Sigmoid colon (tissue), 6 donors: ENCODE measurements at regions not wholly inside any gene's neighbourhood (a gene's known extent, or its start where the extent isn't known, plus 50 kb on each side); places are given as distances from the start of the nearest gene placed in this dataset.

Experiments used
- DNase-seq: peaks from one replicate; pipeline ENCODE4 v3.0.0-alpha.2; 2019
- H3K27ac ChIP-seq, 4 donors: fragments of 200-600 bp; sonication (generic); one replicate each; pipeline ENCODE4 v1.5.1; 2016 to 2019; ENCODE audit warnings: mild to moderate bottlenecking in 1 of 4
- H3K27me3 ChIP-seq, 3 donors: fragments of 200-600 bp; sonication (generic); one replicate each; pipeline ENCODE4 v1.5.1; 2019; ENCODE audit warnings: mild to moderate bottlenecking in 1 of 3
- H3K36me3 ChIP-seq, 4 donors: fragments of 200-600 bp; sonication (generic); one replicate each; pipeline ENCODE4 v1.5.1; 2016 to 2019
- H3K4me1 ChIP-seq, 4 donors: fragments of 200-600 bp; sonication (generic); one replicate each; pipeline ENCODE4 v1.5.1; 2017 to 2019
- H3K4me3 ChIP-seq, 4 donors: fragments of 200-600 bp; sonication (generic); one replicate each; pipeline ENCODE4 v1.5.1; 2017 to 2019; ENCODE audit warnings: mild to moderate bottlenecking in 2 of 4, moderate library complexity in 1 of 4
- H3K9me3 ChIP-seq, 4 donors: fragments of 200-600 bp in 3 of 4; sonication (generic) in 3 of 4; one replicate each; pipeline versions ENCODE4 v1.5.1 to v1.6.1; 2013 to 2019
- CTCF ChIP-seq, 4 experiments: fragments of 450-650 bp in 3 of 4; fragments of 200-600 bp in 1 of 4; IDR thresholded peaks; one replicate each; pipeline ENCODE4 v1.5.1; 2016 to 2019; ENCODE audit warnings: antibody characterized with exemption in 4 of 4, mild to moderate bottlenecking in 3 of 4, moderate library complexity in 2 of 4
- EP300 ChIP-seq, 4 donors: sonication (generic); formaldehyde crosslinking; IDR thresholded peaks; one replicate each; pipeline ENCODE4 v1.6.1; 2017; ENCODE audit warnings: antibody characterized with exemption in 4 of 4
- POLR2A ChIP-seq, 2 donors: fragments of 450-650 bp; IDR thresholded peaks; one replicate each; pipeline ENCODE4 v1.6.1; 2016; ENCODE audit warnings: antibody characterized with exemption in 2 of 2, mild to moderate bottlenecking in 2 of 2, moderate library complexity in 2 of 2
- POLR2AphosphoS5 ChIP-seq, 4 donors: sonication (generic); formaldehyde crosslinking; IDR thresholded peaks; one replicate each; pipeline ENCODE4 v1.6.1; 2017; ENCODE audit warnings: antibody characterized with exemption in 4 of 4
- WGBS, 2 donors: extraction: QIAGEN DNeasy Blood & Tissue Kit; methylation state at CpG; one replicate each; pipeline ENCODE4 v1.1.7; 2013; 5-methylcytosine and 5-hydroxymethylcytosine counted together
- intact Hi-C: fragments of 100-400 bp; cut with DNase I; formaldehyde crosslinking; loops from one replicate; pipeline ENCODE4 v1.15.1; 2023
- donor health status: healthy with polysubstance abuse.
- donor health status: healthy.

- DNase-seq: no peak
- Histone ChIP-seq H3K36me3 (no peaks in the 10 kb centered on the region), H3K27ac (peak overlapping the region in 3 of 4 donors; percentile 3 to 50 (median 16)), H3K4me3 (no peak overlapping the region), H3K4me1 (peaks cover 0 to 23% (median 12%) of the 10 kb centered on the region in 4 donors), H3K9me3 (no peaks in the 10 kb centered on the region), H3K27me3 (no peaks in the 10 kb centered on the region)
- TF ChIP-seq CTCF (IDR thresholded peaks at IDR 0.05): no peak
- TF ChIP-seq POLR2A (IDR thresholded peaks at IDR 0.05): no peak
- TF ChIP-seq EP300 (IDR thresholded peaks at IDR 0.05): no peak
- TF ChIP-seq POLR2AphosphoS5 (IDR thresholded peaks at IDR 0.05): no peak
- intact Hi-C loops: no loop called here
- 64 to 71% methylated on average over 6 of the region's 6 CpGs for WGBS, 2 donors
Measured at GRCh38 chr12:125889742-125890141, 824.5 kb downstream of the AACS start.

GRCh38 chr12:125890366-125890905 lies 825.2 kb downstream of the AACS start:
- Histone ChIP-seq H3K36me3 (no peaks in the 10 kb centered on the region), H3K4me3 (no peak overlapping the region), H3K9me3 (no peaks in the 10 kb centered on the region), H3K27ac (peak overlapping the region in 3 of 4 donors; percentile 3 to 50 (median 16)), H3K27me3 (no peaks in the 10 kb centered on the region), H3K4me1 (peaks cover 0 to 23% (median 12%) of the 10 kb centered on the region in 4 donors)
- no peak for TF ChIP-seq POLR2A (IDR thresholded peaks at IDR 0.05)
- no peak for TF ChIP-seq CTCF (IDR thresholded peaks at IDR 0.05)
- no peak for TF ChIP-seq POLR2AphosphoS5 (IDR thresholded peaks at IDR 0.05)
- no peak for TF ChIP-seq EP300 (IDR thresholded peaks at IDR 0.05)
- no peak for DNase-seq
- intact Hi-C loops: no loop called here
- WGBS, 2 donors: 64 to 73% methylated on average over 7 of the region's 7 CpGs

- Histone ChIP-seq H3K9me3 (no peaks in the 10 kb centered on the region), H3K36me3 (no peaks in the 10 kb centered on the region), H3K27ac (peak overlapping the region in 3 of 4 donors; percentile 3 to 50 (median 16)), H3K27me3 (no peaks in the 10 kb centered on the region), H3K4me3 (no peak overlapping the region), H3K4me1 (peaks cover 0 to 23% (median 12%) of the 10 kb centered on the region in 4 donors)
- WGBS, 2 donors: 51 to 56% methylated on average over 5 of the region's 5 CpGs
- DNase-seq: no peak
- intact Hi-C loops: no loop called here
- TF ChIP-seq EP300 (IDR thresholded peaks at IDR 0.05) (no peak), CTCF (IDR thresholded peaks at IDR 0.05) (no peak), POLR2AphosphoS5 (IDR thresholded peaks at IDR 0.05) (no peak), POLR2A (IDR thresholded peaks at IDR 0.05) (no peak)
Measured at GRCh38 chr12:125890971-125891370, 825.7 kb downstream of the AACS start.

- Histone ChIP-seq H3K4me1 (peaks cover 0 to 23% (median 13%) of the 10 kb centered on the region in 4 donors), H3K27ac (no peak overlapping the region), H3K36me3 (no peaks in the 10 kb centered on the region), H3K27me3 (no peaks in the 10 kb centered on the region), H3K4me3 (no peak overlapping the region), H3K9me3 (no peaks in the 10 kb centered on the region)
- DNase-seq: no peak
- 85 to 87% methylated on average over 1 of the region's 1 CpG for WGBS, 2 donors
- TF ChIP-seq EP300 (IDR thresholded peaks at IDR 0.05) (no peak), POLR2A (IDR thresholded peaks at IDR 0.05) (no peak), POLR2AphosphoS5 (IDR thresholded peaks at IDR 0.05) (no peak), CTCF (IDR thresholded peaks at IDR 0.05) (no peak)
- intact Hi-C loops: no loop called here
Measured at GRCh38 chr12:125892276-125892675, 827.0 kb downstream of the AACS start.

- 89 to 91% methylated on average over 2 of the region's 2 CpGs for WGBS, 2 donors
- DNase-seq: no peak
- no peak overlapping the region for H3K4me3 ChIP-seq
- no peak overlapping the region for H3K27ac ChIP-seq
- H3K9me3 ChIP-seq: no peaks in the 10 kb centered on the region
- no peak for TF ChIP-seq POLR2A (IDR thresholded peaks at IDR 0.05)
- no peak for TF ChIP-seq EP300 (IDR thresholded peaks at IDR 0.05)
- no peak for TF ChIP-seq POLR2AphosphoS5 (IDR thresholded peaks at IDR 0.05)
- no peak for TF ChIP-seq CTCF (IDR thresholded peaks at IDR 0.05)
- no peaks in the 10 kb centered on the region for H3K4me1 ChIP-seq
- no peaks in the 10 kb centered on the region for H3K27me3 ChIP-seq
- H3K36me3 ChIP-seq: no peaks in the 10 kb centered on the region
- intact Hi-C loops: no loop called here
Measured at GRCh38 chr12:125902991-125903390, 837.8 kb downstream of the AACS start.
